NB4 (cell line): ENCODE measurements at regions not wholly inside any gene's neighbourhood (a gene's known extent, or its start where the extent isn't known, plus 50 kb on each side); places are given as distances from the start of the nearest gene placed in this dataset.

Experiments
- DNase-seq: peaks from one replicate; pipeline ENCODE4 v3.0.0; 2010; ENCODE audit warnings: low read depth
- H3K4me3 ChIP-seq: one replicate; pipeline ENCODE4 v1.5.1; 2011; ENCODE audit warnings: mild to moderate bottlenecking, low read depth, low read length, moderate library complexity
- MAX ChIP-seq: IDR thresholded peaks from 2 replicates; pipeline ENCODE4 v1.6.1; 2011; ENCODE audit warnings: low read depth, low read length
- MYC ChIP-seq: IDR thresholded peaks from 2 replicates; pipeline ENCODE4 v1.6.1; 2011; ENCODE audit warnings: low read depth, low read length
- POLR2A ChIP-seq: IDR thresholded peaks from 2 replicates; pipeline ENCODE4 v1.6.1; 2011; ENCODE audit warnings: mild to moderate bottlenecking; ENCODE audit not compliant: insufficient read length; ENCODE audit errors: extremely low read depth
- TF ChIP-seq, protein P1 (sequence below): IDR thresholded peaks from one replicate; pipeline ENCODE4 v1.5.1; 2012; ENCODE audit warnings: low read depth, low read length

GRCh38 chr11:91596111-91596510 lies 628.5 kb upstream of the FAT3 start:
- TF ChIP-seq, protein P1, sequence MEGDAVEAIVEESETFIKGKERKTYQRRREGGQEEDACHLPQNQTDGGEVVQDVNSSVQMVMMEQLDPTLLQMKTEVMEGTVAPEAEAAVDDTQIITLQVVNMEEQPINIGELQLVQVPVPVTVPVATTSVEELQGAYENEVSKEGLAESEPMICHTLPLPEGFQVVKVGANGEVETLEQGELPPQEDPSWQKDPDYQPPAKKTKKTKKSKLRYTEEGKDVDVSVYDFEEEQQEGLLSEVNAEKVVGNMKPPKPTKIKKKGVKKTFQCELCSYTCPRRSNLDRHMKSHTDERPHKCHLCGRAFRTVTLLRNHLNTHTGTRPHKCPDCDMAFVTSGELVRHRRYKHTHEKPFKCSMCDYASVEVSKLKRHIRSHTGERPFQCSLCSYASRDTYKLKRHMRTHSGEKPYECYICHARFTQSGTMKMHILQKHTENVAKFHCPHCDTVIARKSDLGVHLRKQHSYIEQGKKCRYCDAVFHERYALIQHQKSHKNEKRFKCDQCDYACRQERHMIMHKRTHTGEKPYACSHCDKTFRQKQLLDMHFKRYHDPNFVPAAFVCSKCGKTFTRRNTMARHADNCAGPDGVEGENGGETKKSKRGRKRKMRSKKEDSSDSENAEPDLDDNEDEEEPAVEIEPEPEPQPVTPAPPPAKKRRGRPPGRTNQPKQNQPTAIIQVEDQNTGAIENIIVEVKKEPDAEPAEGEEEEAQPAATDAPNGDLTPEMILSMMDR = no peak
- TF ChIP-seq MYC (no peak), POLR2A (no peak), MAX (no peak)
- H3K4me3 ChIP-seq = no peak overlapping the region
- no peak for DNase-seq

DNA sequence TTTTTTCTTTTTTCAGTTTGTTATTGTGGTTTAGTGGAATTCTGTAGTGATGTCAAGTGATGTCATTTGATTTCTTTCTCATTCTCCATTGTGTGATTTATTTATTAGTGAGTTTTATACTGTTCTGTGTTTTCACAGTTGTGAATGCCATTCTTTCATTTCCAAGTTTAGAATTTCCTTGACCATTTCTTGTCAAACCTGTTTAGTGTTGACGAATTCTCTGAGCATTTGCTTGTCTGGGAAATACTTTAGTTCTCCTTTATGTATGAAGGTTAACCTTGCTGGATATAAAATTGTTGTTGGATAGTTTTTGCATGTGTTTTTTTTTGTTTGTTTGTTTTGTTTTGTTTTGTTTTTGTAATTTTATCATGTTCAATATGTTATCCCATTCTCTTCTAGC lies 633.6 kb upstream of the FAT3 start:
- DNase-seq = no peak
- H3K4me3 ChIP-seq = no peak overlapping the region
- TF ChIP-seq POLR2A (no peak), MAX (no peak), MYC (no peak)
- TF ChIP-seq, protein P1 = no peak

GRCh38 chr11:91587131-91587530 lies 637.5 kb upstream of the FAT3 start:
- TF ChIP-seq MYC = no peak
- DNase-seq = no peak

GRCh38 chr11:91585035-91585801 lies 639.4 kb upstream of the FAT3 start:
- H3K4me3 ChIP-seq = no peak overlapping the region
- TF ChIP-seq, protein P1 = no peak
- TF ChIP-seq MAX = no peak
- TF ChIP-seq POLR2A = no peak
- TF ChIP-seq MYC = no peak
- no peak for DNase-seq

More at GRCh38 chr11:91587131-91587530, 637.5 kb upstream of the FAT3 start:
- H3K4me3 ChIP-seq = no peak overlapping the region

GRCh38 chr11:91563176-91563575 lies 661.4 kb upstream of the FAT3 start:
- TF ChIP-seq MAX = no peak
- TF ChIP-seq POLR2A = no peak
- TF ChIP-seq, protein P1 = no peak
- TF ChIP-seq MYC = no peak
- no peak overlapping the region for H3K4me3 ChIP-seq
- no peak for DNase-seq

- H3K4me3 ChIP-seq = no peak overlapping the region
Measured at GRCh38 chr11:91560434-91560833, 664.2 kb upstream of the FAT3 start.

More at GRCh38 chr11:91560434-91560833, 664.2 kb upstream of the FAT3 start:
- TF ChIP-seq, protein P1 = no peak
- TF ChIP-seq MYC (no peak), POLR2A (no peak), MAX (no peak)
- no peak for DNase-seq
